MM.1S (cell line): ENCODE measurements at regions not wholly inside any gene's neighbourhood (a gene's known extent, or its start where the extent isn't known, plus 50 kb on each side); places are given as distances from the start of the nearest gene placed in this dataset.

Source experiments
- EZH2 ChIP-seq: fragments of 300-600 bp; sonication (generic); optimal IDR thresholded peaks from 2 replicates; pipeline ENCODE3; 2017; ENCODE audit warnings: low read depth, mild to moderate bottlenecking, antibody characterized with exemption, low read length, mixed read lengths
- EZH2phosphoT487 ChIP-seq: fragments of 300-600 bp; sonication (generic); IDR thresholded peaks from 2 replicates; pipeline ENCODE4 v1.6.1; 2018; ENCODE audit warnings: antibody characterized with exemption, low read length
- TF ChIP-seq, protein P1 (sequence below): fragments of 300-600 bp; sonication (generic); IDR thresholded peaks from 2 replicates; pipeline ENCODE4 v1.5.1; 2016; ENCODE audit warnings: antibody characterized with exemption, low read length, mixed read lengths

DNA sequence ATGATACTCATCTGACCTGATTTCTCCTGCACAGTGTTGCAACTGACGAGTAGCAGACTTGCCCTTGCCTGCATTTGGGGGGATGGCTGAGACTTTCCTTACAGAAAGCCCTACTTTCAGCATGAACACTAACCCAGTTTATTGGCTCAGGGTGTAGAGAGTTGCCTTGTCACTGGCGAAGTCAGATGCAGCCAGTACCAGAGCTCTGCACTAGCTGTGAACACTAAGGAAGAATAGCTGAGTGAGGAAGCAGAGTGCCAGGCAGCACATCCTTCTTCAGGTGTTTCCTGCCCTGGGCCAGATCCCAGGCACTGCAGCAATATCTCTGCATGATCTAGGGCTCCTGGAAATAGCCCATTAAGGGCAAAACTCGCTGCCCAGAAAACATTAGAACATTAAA, 154.0 kb upstream of the SYNPR start:
- TF ChIP-seq EZH2phosphoT487 (no peak), EZH2 (no peak)
- TF ChIP-seq, protein P1, sequence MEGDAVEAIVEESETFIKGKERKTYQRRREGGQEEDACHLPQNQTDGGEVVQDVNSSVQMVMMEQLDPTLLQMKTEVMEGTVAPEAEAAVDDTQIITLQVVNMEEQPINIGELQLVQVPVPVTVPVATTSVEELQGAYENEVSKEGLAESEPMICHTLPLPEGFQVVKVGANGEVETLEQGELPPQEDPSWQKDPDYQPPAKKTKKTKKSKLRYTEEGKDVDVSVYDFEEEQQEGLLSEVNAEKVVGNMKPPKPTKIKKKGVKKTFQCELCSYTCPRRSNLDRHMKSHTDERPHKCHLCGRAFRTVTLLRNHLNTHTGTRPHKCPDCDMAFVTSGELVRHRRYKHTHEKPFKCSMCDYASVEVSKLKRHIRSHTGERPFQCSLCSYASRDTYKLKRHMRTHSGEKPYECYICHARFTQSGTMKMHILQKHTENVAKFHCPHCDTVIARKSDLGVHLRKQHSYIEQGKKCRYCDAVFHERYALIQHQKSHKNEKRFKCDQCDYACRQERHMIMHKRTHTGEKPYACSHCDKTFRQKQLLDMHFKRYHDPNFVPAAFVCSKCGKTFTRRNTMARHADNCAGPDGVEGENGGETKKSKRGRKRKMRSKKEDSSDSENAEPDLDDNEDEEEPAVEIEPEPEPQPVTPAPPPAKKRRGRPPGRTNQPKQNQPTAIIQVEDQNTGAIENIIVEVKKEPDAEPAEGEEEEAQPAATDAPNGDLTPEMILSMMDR = no peak
